Gastrocnemius medialis (tissue), 4 donors: ENCODE measurements at regions not wholly inside any gene's neighbourhood (a gene's known extent, or its start where the extent isn't known, plus 50 kb on each side); places are given as distances from the start of the nearest gene placed in this dataset.

Experiments
- ATAC-seq, 2 donors: fragments of 150-250 bp; one replicate each; pipeline ENCODE4 v1.9.1; 2016
- DNase-seq, 2 donors: peaks; one replicate each; pipeline ENCODE4 v3.0.0-alpha.2; 2019
- H3K27ac ChIP-seq, 4 donors: fragments of 200-600 bp; sonication (generic); 1 replicate in 1 of 4; 2 replicates in 3 of 4; pipeline ENCODE4 v1.5.1; 2016 to 2018; ENCODE audit warnings: mild to moderate bottlenecking in 2 of 4, moderate library complexity in 1 of 4
- H3K27me3 ChIP-seq, 3 donors: fragments of 200-600 bp; sonication (generic) in 2 of 3; 1 replicate in 1 of 3; 2 replicates in 2 of 3; pipeline versions ENCODE4 v1.5.1 to v1.6.0; 2016 to 2019; ENCODE audit warnings: mild to moderate bottlenecking in 1 of 3, moderate library complexity in 1 of 3
- H3K36me3 ChIP-seq, 2 donors: fragments of 200-600 bp; sonication (generic) in 1 of 2; one replicate each; pipeline ENCODE4 v1.5.1; 2017 to 2018
- H3K4me1 ChIP-seq, 2 donors: fragments of 200-600 bp; sonication (generic) in 1 of 2; one replicate each; pipeline ENCODE4 v1.5.1; 2016 to 2017; ENCODE audit warnings: mild to moderate bottlenecking in 2 of 2
- H3K4me3 ChIP-seq, 4 donors: fragments of 200-600 bp; sonication (generic) in 3 of 4; 1 replicate in 1 of 4; 2 replicates in 3 of 4; pipeline ENCODE4 v1.5.1; 2016 to 2019; ENCODE audit warnings: mild to moderate bottlenecking in 2 of 4
- H3K9me3 ChIP-seq, 3 donors: fragments of 200-600 bp; sonication (generic) in 2 of 3; 1 replicate in 1 of 3; 2 replicates in 2 of 3; pipeline ENCODE4 v1.5.1; 2016 to 2019
- CTCF ChIP-seq, 5 experiments: fragments of 450-650 bp in 3 of 5; fragments of 200-600 bp in 2 of 5; sonication (generic) in 2 of 5; IDR thresholded peaks in 4 of 5; conservative IDR thresholded peaks in 1 of 5; 1 replicate in 4 of 5; 2 replicates in 1 of 5; pipeline ENCODE4 v1.5.1; 2016 to 2019; ENCODE audit warnings: antibody characterized with exemption in 5 of 5, mild to moderate bottlenecking in 3 of 5, moderate library complexity in 3 of 5
- POLR2A ChIP-seq, 2 donors: fragments of 450-650 bp; IDR thresholded peaks; one replicate each; pipeline ENCODE4 v1.6.1; 2017; ENCODE audit warnings: antibody characterized with exemption in 2 of 2, mild to moderate bottlenecking in 2 of 2, moderate library complexity in 2 of 2
- in situ Hi-C, 4 donors: fragments of 200-750 bp; cut with MboI; loops; one replicate each; pipeline versions ENCODE4 v1.15.0 to v1.8.0; 2017; ENCODE audit warnings: low sequenced_read_pairs in 4 of 4
- intact Hi-C: fragments of 100-400 bp; cut with DNase I; formaldehyde crosslinking; loops from one replicate; pipeline ENCODE4 v1.15.1; 2023; ENCODE audit warnings: low total_unique reads

GRCh38 chr2:3981446-3981987 is 278.1 kb downstream of the DCDC2C start:
- no peak for TF ChIP-seq POLR2A (IDR thresholded peaks at IDR 0.05)
- Histone ChIP-seq H3K9me3 (no peaks in the 10 kb centered on the region), H3K4me3 (no peak overlapping the region), H3K27ac (no peak overlapping the region), H3K27me3 (no peaks in the 10 kb centered on the region), H3K4me1 (no peaks in the 10 kb centered on the region), H3K36me3 (no peaks in the 10 kb centered on the region)
- ATAC-seq (no peak), DNase-seq (no peak)
- in situ Hi-C loops, result no loop called here
- intact Hi-C loops, result no loop called here

- no peaks in the 10 kb centered on the region for H3K36me3 ChIP-seq
- no peaks in the 10 kb centered on the region for H3K27me3 ChIP-seq
- TF ChIP-seq POLR2A (IDR thresholded peaks at IDR 0.05), result no peak
- TF ChIP-seq CTCF (IDR thresholded peaks at IDR 0.05 in 4 of 5, conservative IDR thresholded peaks at IDR 0.05 in 1 of 5), result no peak
- H3K9me3 ChIP-seq, result no peaks in the 10 kb centered on the region
- ATAC-seq (no peak), DNase-seq (no peak)
- H3K4me1 ChIP-seq, result no peaks in the 10 kb centered on the region
- intact Hi-C loops, result no loop called here
- in situ Hi-C loops, result no loop called here
- H3K4me3 ChIP-seq, result no peak overlapping the region
- no peak overlapping the region for H3K27ac ChIP-seq
Observed at GRCh38 chr2:3982160-3982559, 278.8 kb downstream of the DCDC2C start.

DNA sequence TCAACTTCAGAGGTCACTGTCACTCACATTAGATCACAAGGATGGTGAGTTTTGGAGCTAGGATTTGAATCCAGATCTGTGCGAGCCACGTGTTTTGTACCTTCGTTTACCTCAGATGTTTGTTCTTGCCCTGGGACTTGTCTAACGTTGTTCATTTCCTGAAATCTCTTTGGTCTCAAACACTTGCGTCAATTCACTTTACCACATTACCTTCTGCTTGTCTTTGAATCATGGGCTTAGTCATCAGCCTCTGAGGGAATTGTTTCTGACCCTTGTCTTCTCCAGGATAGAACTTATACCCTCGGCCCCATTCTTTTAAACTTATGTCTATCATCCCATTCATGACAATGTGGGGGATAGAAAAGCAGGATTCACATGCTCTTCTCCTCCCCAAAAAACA is 282.7 kb downstream of the DCDC2C start:
- no peaks in the 10 kb centered on the region for H3K36me3 ChIP-seq
- in situ Hi-C loops, result no loop called here
- no peak overlapping the region for H3K27ac ChIP-seq
- intact Hi-C loops, result no loop called here
- no peaks in the 10 kb centered on the region for H3K4me1 ChIP-seq
- TF ChIP-seq POLR2A (IDR thresholded peaks at IDR 0.05), result no peak
- no peak for TF ChIP-seq CTCF (IDR thresholded peaks at IDR 0.05 in 4 of 5, conservative IDR thresholded peaks at IDR 0.05 in 1 of 5)
- H3K4me3 ChIP-seq, result no peak overlapping the region
- H3K9me3 ChIP-seq, result no peaks in the 10 kb centered on the region
- no peaks in the 10 kb centered on the region for H3K27me3 ChIP-seq
- DNase-seq, result no peak
- no peak for ATAC-seq

- Histone ChIP-seq H3K27me3 (no peaks in the 10 kb centered on the region), H3K27ac (no peak overlapping the region), H3K4me3 (no peak overlapping the region), H3K4me1 (no peaks in the 10 kb centered on the region), H3K36me3 (no peaks in the 10 kb centered on the region), H3K9me3 (no peaks in the 10 kb centered on the region)
- ATAC-seq (no peak), DNase-seq (no peak)
- intact Hi-C loops, result no loop called here
- in situ Hi-C loops, result no loop called here
- no peak for TF ChIP-seq POLR2A (IDR thresholded peaks at IDR 0.05)
- TF ChIP-seq CTCF (IDR thresholded peaks at IDR 0.05 in 4 of 5, conservative IDR thresholded peaks at IDR 0.05 in 1 of 5), result no peak
Observed at GRCh38 chr2:3986530-3987258, 283.3 kb downstream of the DCDC2C start.

DNA sequence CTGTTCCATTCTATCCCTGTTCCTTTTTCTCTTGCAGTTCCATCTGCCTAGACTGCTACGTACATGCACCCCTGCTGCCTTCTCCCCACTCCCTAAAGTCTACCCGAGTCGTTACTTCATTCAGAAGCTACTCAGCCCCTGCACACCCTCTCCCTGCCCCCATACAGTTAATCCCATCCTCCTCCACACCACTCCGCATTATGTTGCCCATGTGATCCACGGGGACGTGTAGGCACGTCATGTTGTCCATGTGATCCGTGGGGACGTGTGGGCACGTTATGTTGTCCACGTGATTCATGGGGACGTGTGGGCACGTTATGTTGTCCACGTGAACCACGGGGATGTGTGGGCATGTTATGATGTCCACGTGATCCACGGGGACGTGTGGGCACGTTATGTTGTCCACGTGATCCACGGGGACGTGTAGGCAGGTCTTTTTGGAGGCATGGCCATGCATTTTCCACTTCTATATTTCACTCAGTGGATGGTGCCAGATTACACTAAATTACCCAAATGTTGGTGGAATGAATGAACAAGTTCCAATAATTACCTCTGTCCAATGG is 299.5 kb downstream of the DCDC2C start:
- in situ Hi-C loops (no loop called here), intact Hi-C loops (no loop called here)
- Histone ChIP-seq H3K9me3 (no peaks in the 10 kb centered on the region), H3K27me3 (no peaks in the 10 kb centered on the region), H3K36me3 (no peaks in the 10 kb centered on the region), H3K4me3 (no peak overlapping the region), H3K27ac (no peak overlapping the region), H3K4me1 (no peaks in the 10 kb centered on the region)
- DNase-seq, result no peak
- no peak for TF ChIP-seq POLR2A (IDR thresholded peaks at IDR 0.05)
- no peak for TF ChIP-seq CTCF (IDR thresholded peaks at IDR 0.05 in 4 of 5, conservative IDR thresholded peaks at IDR 0.05 in 1 of 5)
- no peak for ATAC-seq
